ENCODE measurements at regions not wholly inside any gene's neighbourhood (a gene's known extent, or its start where the extent isn't known, plus 50 kb on each side); places are given as distances from the start of the nearest gene placed in this dataset.
"Not testable (repeated sequence)": the region's sequence is repeated elsewhere in the genome, so short reads cannot be mapped to it uniquely, and the experiment has no call there.

GRCh38 chr7:68082961-68083657 is 1086.5 kb downstream of the TYW1 start:
- H3K9ac ChIP-seq (ENCODE audit: low read length); H3K27me3 ChIP-seq (ENCODE audit: insufficient read depth, low read length, poor library complexity); H2AK5ac ChIP-seq (ENCODE audit: low read length); H2BK15ac ChIP-seq (replicated peaks; ENCODE audit: low read depth); H2BK120ac ChIP-seq (ENCODE audit: low read depth, low read length); H3K4me3 ChIP-seq (ENCODE audit: low read length); H3K4me1 ChIP-seq (ENCODE audit: control insufficient read depth, low read depth, low read length); H3K36me3 ChIP-seq (ENCODE audit: control insufficient read depth, insufficient read depth, low read length); H3K4me2 ChIP-seq (ENCODE audit: low read length); H3K27ac ChIP-seq (ENCODE audit: low read depth, low read length); DNase-seq; H2BK5ac ChIP-seq (ENCODE audit: low read length); H3K18ac ChIP-seq (ENCODE audit: low read length); H3K79me2 ChIP-seq (ENCODE audit: control insufficient read depth, insufficient read depth, low read length); H4K8ac ChIP-seq (ENCODE audit: low read depth, low read length); H4K5ac ChIP-seq (ENCODE audit: low read length); H3K23ac ChIP-seq (ENCODE audit: low read length); H3K79me1 ChIP-seq (ENCODE audit: low read length); H3K56ac ChIP-seq (ENCODE audit: low read length); H3K4ac ChIP-seq (ENCODE audit: low read depth, low read length): not testable (repeated sequence)
- WGBS (ENCODE audit: extremely low coverage, insufficient coverage, low lambda C conversion rate): no CpG with 5 or more reads among the region's 44 CpGs

GRCh38 chr7:68087401-68087800 is 1090.8 kb downstream of the TYW1 start:
- Histone ChIP-seq H4K5ac (ENCODE audit: low read length) (no peak overlapping the region), H3K79me2 (ENCODE audit: control insufficient read depth, insufficient read depth, low read length) (no peaks in the 10 kb centered on the region), H3K23ac (ENCODE audit: low read length) (no peak overlapping the region), H3K4me3 (ENCODE audit: low read length) (no peak overlapping the region), H3K79me1 (ENCODE audit: low read length) (no peaks in the 10 kb centered on the region), H2AK5ac (ENCODE audit: low read length) (no peak overlapping the region), H3K4ac (ENCODE audit: low read depth, low read length) (no peak overlapping the region), H3K27ac (ENCODE audit: low read depth, low read length) (no peak overlapping the region), H3K4me2 (ENCODE audit: low read length) (no peak overlapping the region), H3K9ac (ENCODE audit: low read length) (no peak overlapping the region), H3K36me3 (ENCODE audit: control insufficient read depth, insufficient read depth, low read length) (no peaks in the 10 kb centered on the region), H3K56ac (ENCODE audit: low read length) (no peak overlapping the region), H2BK15ac (replicated peaks; ENCODE audit: low read depth) (no peak overlapping the region), H4K8ac (ENCODE audit: low read depth, low read length) (no peak overlapping the region), H2BK120ac (ENCODE audit: low read depth, low read length) (no peak overlapping the region), H2BK5ac (ENCODE audit: low read length) (no peak overlapping the region), H3K18ac (ENCODE audit: low read length) (no peak overlapping the region), H3K4me1 (ENCODE audit: control insufficient read depth, low read depth, low read length) (no peaks in the 10 kb centered on the region), H3K27me3 (ENCODE audit: insufficient read depth, low read length, poor library complexity) (no peaks in the 10 kb centered on the region)
- DNase-seq: no peak
- no CpG with 5 or more reads among the region's 5 CpGs for WGBS (ENCODE audit: extremely low coverage, insufficient coverage, low lambda C conversion rate)

- Histone ChIP-seq H3K9ac (ENCODE audit: low read length) (no peak overlapping the region), H2BK5ac (ENCODE audit: low read length) (no peak overlapping the region), H3K56ac (ENCODE audit: low read length) (no peak overlapping the region), H4K5ac (ENCODE audit: low read length) (no peak overlapping the region), H3K4me3 (ENCODE audit: low read length) (no peak overlapping the region), H2AK5ac (ENCODE audit: low read length) (no peak overlapping the region), H3K27me3 (ENCODE audit: insufficient read depth, low read length, poor library complexity) (no peaks in the 10 kb centered on the region), H3K4me2 (ENCODE audit: low read length) (no peak overlapping the region), H2BK120ac (ENCODE audit: low read depth, low read length) (no peak overlapping the region), H3K4ac (ENCODE audit: low read depth, low read length) (no peak overlapping the region), H3K36me3 (ENCODE audit: control insufficient read depth, insufficient read depth, low read length) (no peaks in the 10 kb centered on the region), H3K18ac (ENCODE audit: low read length) (no peak overlapping the region), H2BK15ac (replicated peaks; ENCODE audit: low read depth) (no peak overlapping the region), H3K79me1 (ENCODE audit: low read length) (no peaks in the 10 kb centered on the region), H3K4me1 (ENCODE audit: control insufficient read depth, low read depth, low read length) (no peaks in the 10 kb centered on the region), H3K27ac (ENCODE audit: low read depth, low read length) (no peak overlapping the region), H3K23ac (ENCODE audit: low read length) (no peak overlapping the region), H3K79me2 (ENCODE audit: control insufficient read depth, insufficient read depth, low read length) (no peaks in the 10 kb centered on the region), H4K8ac (ENCODE audit: low read depth, low read length) (no peak overlapping the region)
- WGBS (ENCODE audit: extremely low coverage, insufficient coverage, low lambda C conversion rate): no CpG with 5 or more reads among the region's 1 CpG
- DNase-seq: no peak
Measured at GRCh38 chr7:68088879-68089278, 1092.2 kb downstream of the TYW1 start.

GRCh38 chr7:68090256-68090655 is 1093.6 kb downstream of the TYW1 start:
- not testable (repeated sequence) for H2BK120ac ChIP-seq (ENCODE audit: low read depth, low read length); H2BK15ac ChIP-seq (replicated peaks; ENCODE audit: low read depth); H2AK5ac ChIP-seq (ENCODE audit: low read length); H3K27ac ChIP-seq (ENCODE audit: low read depth, low read length); H3K4me1 ChIP-seq (ENCODE audit: control insufficient read depth, low read depth, low read length); H3K56ac ChIP-seq (ENCODE audit: low read length); H3K4me2 ChIP-seq (ENCODE audit: low read length); H2BK5ac ChIP-seq (ENCODE audit: low read length); H4K8ac ChIP-seq (ENCODE audit: low read depth, low read length); H3K4ac ChIP-seq (ENCODE audit: low read depth, low read length); H3K4me3 ChIP-seq (ENCODE audit: low read length); H4K5ac ChIP-seq (ENCODE audit: low read length); H3K36me3 ChIP-seq (ENCODE audit: control insufficient read depth, insufficient read depth, low read length); H3K79me1 ChIP-seq (ENCODE audit: low read length); DNase-seq; H3K79me2 ChIP-seq (ENCODE audit: control insufficient read depth, insufficient read depth, low read length); H3K9ac ChIP-seq (ENCODE audit: low read length); H3K27me3 ChIP-seq (ENCODE audit: insufficient read depth, low read length, poor library complexity); H3K18ac ChIP-seq (ENCODE audit: low read length); H3K23ac ChIP-seq (ENCODE audit: low read length)
- WGBS (ENCODE audit: extremely low coverage, insufficient coverage, low lambda C conversion rate): no CpG with 5 or more reads among the region's 19 CpGs

- H3K4me2 ChIP-seq (ENCODE audit: low read length): no peak overlapping the region
- no peak overlapping the region for H3K9ac ChIP-seq (ENCODE audit: low read length)
Measured at GRCh38 chr7:68103319-68103718, 1106.7 kb downstream of the TYW1 start.

GRCh38 chr7:68107261-68107660 is 1110.6 kb downstream of the TYW1 start:
- H2BK5ac ChIP-seq (ENCODE audit: low read length): no peak overlapping the region
- H4K5ac ChIP-seq (ENCODE audit: low read length): no peak overlapping the region
- no peak overlapping the region for H3K27ac ChIP-seq (ENCODE audit: low read depth, low read length)
- no peaks in the 10 kb centered on the region for H3K4me1 ChIP-seq (ENCODE audit: control insufficient read depth, low read depth, low read length)
- no CpG with 5 or more reads among the region's 11 CpGs for WGBS (ENCODE audit: extremely low coverage, insufficient coverage, low lambda C conversion rate)
- H3K56ac ChIP-seq (ENCODE audit: low read length): no peak overlapping the region
- no peak overlapping the region for H2AK5ac ChIP-seq (ENCODE audit: low read length)
- H3K4me2 ChIP-seq (ENCODE audit: low read length): no peak overlapping the region
- H3K23ac ChIP-seq (ENCODE audit: low read length): no peak overlapping the region
- no peak overlapping the region for H2BK120ac ChIP-seq (ENCODE audit: low read depth, low read length)
- H3K4me3 ChIP-seq (ENCODE audit: low read length): no peak overlapping the region
- H3K9ac ChIP-seq (ENCODE audit: low read length): no peak overlapping the region
- H3K4ac ChIP-seq (ENCODE audit: low read depth, low read length): no peak overlapping the region
- no peak for DNase-seq
- H3K36me3 ChIP-seq (ENCODE audit: control insufficient read depth, insufficient read depth, low read length): no peaks in the 10 kb centered on the region
- no peak overlapping the region for H3K18ac ChIP-seq (ENCODE audit: low read length)
- H3K79me2 ChIP-seq (ENCODE audit: control insufficient read depth, insufficient read depth, low read length): no peaks in the 10 kb centered on the region
- no peaks in the 10 kb centered on the region for H3K27me3 ChIP-seq (ENCODE audit: insufficient read depth, low read length, poor library complexity)
- no peaks in the 10 kb centered on the region for H3K79me1 ChIP-seq (ENCODE audit: low read length)
- no peak overlapping the region for H4K8ac ChIP-seq (ENCODE audit: low read depth, low read length)
- no peak overlapping the region for H2BK15ac ChIP-seq (replicated peaks; ENCODE audit: low read depth)

More at GRCh38 chr7:68103319-68103718, 1106.7 kb downstream of the TYW1 start:
- no CpG with 5 or more reads among the region's 1 CpG for WGBS (ENCODE audit: extremely low coverage, insufficient coverage, low lambda C conversion rate)
- Histone ChIP-seq H2BK5ac (ENCODE audit: low read length) (no peak overlapping the region), H2AK5ac (ENCODE audit: low read length) (no peak overlapping the region), H3K27me3 (ENCODE audit: insufficient read depth, low read length, poor library complexity) (no peaks in the 10 kb centered on the region), H3K23ac (ENCODE audit: low read length) (no peak overlapping the region), H3K79me1 (ENCODE audit: low read length) (no peaks in the 10 kb centered on the region), H4K5ac (ENCODE audit: low read length) (no peak overlapping the region), H3K4me3 (ENCODE audit: low read length) (no peak overlapping the region), H3K4ac (ENCODE audit: low read depth, low read length) (no peak overlapping the region), H3K36me3 (ENCODE audit: control insufficient read depth, insufficient read depth, low read length) (no peaks in the 10 kb centered on the region), H3K56ac (ENCODE audit: low read length) (no peak overlapping the region), H3K4me1 (ENCODE audit: control insufficient read depth, low read depth, low read length) (no peaks in the 10 kb centered on the region), H3K79me2 (ENCODE audit: control insufficient read depth, insufficient read depth, low read length) (no peaks in the 10 kb centered on the region), H2BK120ac (ENCODE audit: low read depth, low read length) (no peak overlapping the region), H4K8ac (ENCODE audit: low read depth, low read length) (no peak overlapping the region), H3K18ac (ENCODE audit: low read length) (no peak overlapping the region), H3K27ac (ENCODE audit: low read depth, low read length) (no peak overlapping the region), H2BK15ac (replicated peaks; ENCODE audit: low read depth) (no peak overlapping the region)
- DNase-seq: no peak
